Lung (tissue), 11 donors: ENCODE measurements at regions not wholly inside any gene's neighbourhood (a gene's known extent, or its start where the extent isn't known, plus 50 kb on each side); places are given as distances from the start of the nearest gene placed in this dataset.

Experiments used
- ATAC-seq: fragments of 200-7000 bp; cut with Tn5 transposase; one replicate; pipeline ENCODE4 v1.9.1; 2020; ENCODE audit warnings: moderate number of reproducible peaks; ENCODE audit not compliant: insufficient read depth, low FRiP score
- DNase-seq, 3 donors: peaks; one replicate each; pipeline ENCODE4 v3.0.0-alpha.2; 2013 to 2017
- H3K27ac ChIP-seq, 2 donors: one replicate each; pipeline ENCODE4 v1.5.1; 2013; ENCODE audit warnings: mild to moderate bottlenecking in 2 of 2, moderate library complexity in 2 of 2, control low read depth in 1 of 2, inconsistent platforms in 1 of 2, low read depth in 1 of 2, low read length in 1 of 2
- H3K27me3 ChIP-seq, 3 donors: one replicate each; pipeline ENCODE4 v1.5.1; 2013; ENCODE audit warnings: low read length in 2 of 3; ENCODE audit not compliant: control insufficient read depth in 3 of 3, insufficient read depth in 3 of 3
- H3K36me3 ChIP-seq, 4 donors: one replicate each; pipeline ENCODE4 v1.5.1; 2013; ENCODE audit warnings: low read length in 4 of 4, mild to moderate bottlenecking in 1 of 4, moderate library complexity in 1 of 4; ENCODE audit not compliant: control insufficient read depth in 4 of 4, insufficient read depth in 4 of 4
- H3K4me1 ChIP-seq, 5 donors: one replicate each; pipeline ENCODE4 v1.5.1; 2013; ENCODE audit warnings: low read length in 5 of 5, mild to moderate bottlenecking in 2 of 5, moderate library complexity in 1 of 5; ENCODE audit not compliant: control insufficient read depth in 5 of 5, insufficient read depth in 5 of 5
- H3K4me3 ChIP-seq: one replicate; pipeline ENCODE4 v1.5.1; 2013; ENCODE audit warnings: mild to moderate bottlenecking, control low read depth, moderate library complexity
- H3K9ac ChIP-seq, 2 donors: one replicate each; pipeline ENCODE4 v1.5.1; 2013; ENCODE audit warnings: low read length in 2 of 2, control low read depth in 1 of 2; ENCODE audit not compliant: insufficient read depth in 1 of 2
- H3K9me3 ChIP-seq, 4 donors: one replicate each; pipeline ENCODE4 v1.5.1; 2013; ENCODE audit warnings: low read length in 3 of 4, mild to moderate bottlenecking in 1 of 4, moderate library complexity in 1 of 4; ENCODE audit not compliant: control insufficient read depth in 4 of 4, insufficient read depth in 3 of 4
- WGBS, 2 donors: extraction: QIAGEN DNeasy Blood & Tissue Kit; methylation state at CpG; one replicate each; pipeline ENCODE4 v1.1.7; 2013; 5-methylcytosine and 5-hydroxymethylcytosine counted together
- TF ChIP-seq, protein P1 (sequence below): IDR thresholded peaks from 2 replicates; pipeline ENCODE4 v1.5.1; 2012; ENCODE audit warnings: mild to moderate bottlenecking; ENCODE audit errors: control extremely low read depth, extremely low read depth
- donor health status: control.
- donor health status: control.
- donor health status: Bipolar disorder and iron deficiency.
- donor health status: healthy.
- donor health status: DM: yes; HTN: yes; CAD: no.

DNA sequence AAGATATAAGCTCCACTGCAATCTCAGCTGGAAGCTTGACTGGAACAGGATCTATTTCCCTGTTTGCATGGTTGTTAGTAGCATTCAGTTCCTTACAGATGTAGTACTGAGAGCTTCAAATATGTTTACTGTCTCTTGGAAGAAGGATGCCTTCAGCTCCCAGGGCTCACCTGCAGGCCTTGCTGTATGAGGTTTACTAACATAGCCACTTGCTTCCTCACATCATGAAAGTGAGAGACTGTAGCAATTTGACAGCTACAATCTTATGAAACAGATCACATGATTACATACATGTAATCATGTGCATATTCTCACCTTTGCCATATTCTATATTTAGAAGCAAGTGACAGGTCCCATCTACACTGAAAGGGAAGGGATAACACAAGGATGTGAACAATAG, 458.1 kb upstream of the PCDH20 start:
- Histone ChIP-seq H3K4me3 (no peak overlapping the region), H3K27ac (no peak overlapping the region), H3K4me1 (no peaks in the 10 kb centered on the region), H3K27me3 (no peaks in the 10 kb centered on the region), H3K9me3 (peaks cover 0 to 10% (median 3%) of the 10 kb centered on the region in 4 donors), H3K36me3 (no peaks in the 10 kb centered on the region), H3K9ac (no peak overlapping the region)
- no peak for ATAC-seq
- TF ChIP-seq, protein P1, sequence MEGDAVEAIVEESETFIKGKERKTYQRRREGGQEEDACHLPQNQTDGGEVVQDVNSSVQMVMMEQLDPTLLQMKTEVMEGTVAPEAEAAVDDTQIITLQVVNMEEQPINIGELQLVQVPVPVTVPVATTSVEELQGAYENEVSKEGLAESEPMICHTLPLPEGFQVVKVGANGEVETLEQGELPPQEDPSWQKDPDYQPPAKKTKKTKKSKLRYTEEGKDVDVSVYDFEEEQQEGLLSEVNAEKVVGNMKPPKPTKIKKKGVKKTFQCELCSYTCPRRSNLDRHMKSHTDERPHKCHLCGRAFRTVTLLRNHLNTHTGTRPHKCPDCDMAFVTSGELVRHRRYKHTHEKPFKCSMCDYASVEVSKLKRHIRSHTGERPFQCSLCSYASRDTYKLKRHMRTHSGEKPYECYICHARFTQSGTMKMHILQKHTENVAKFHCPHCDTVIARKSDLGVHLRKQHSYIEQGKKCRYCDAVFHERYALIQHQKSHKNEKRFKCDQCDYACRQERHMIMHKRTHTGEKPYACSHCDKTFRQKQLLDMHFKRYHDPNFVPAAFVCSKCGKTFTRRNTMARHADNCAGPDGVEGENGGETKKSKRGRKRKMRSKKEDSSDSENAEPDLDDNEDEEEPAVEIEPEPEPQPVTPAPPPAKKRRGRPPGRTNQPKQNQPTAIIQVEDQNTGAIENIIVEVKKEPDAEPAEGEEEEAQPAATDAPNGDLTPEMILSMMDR: no peak
- no peak for DNase-seq

DNA sequence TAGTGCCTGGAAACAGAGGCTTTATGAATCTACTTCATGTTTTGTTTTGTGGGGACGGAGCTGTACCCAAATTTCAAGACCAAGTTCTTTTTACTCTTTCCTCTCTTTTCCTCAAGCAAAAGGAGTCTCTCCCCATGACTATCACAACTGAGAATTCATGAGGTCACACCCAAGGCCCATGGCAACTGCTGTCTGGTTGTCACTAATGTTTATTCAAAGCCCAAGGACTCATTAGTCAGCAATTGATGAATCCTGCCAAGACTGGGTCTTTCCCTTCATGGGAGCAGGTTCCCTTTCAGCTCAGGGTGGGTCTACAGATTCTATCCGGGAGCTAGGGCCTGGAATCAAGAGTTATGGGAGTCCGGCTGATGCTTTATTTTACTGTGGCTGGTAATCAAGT, 441.5 kb upstream of the PCDH20 start:
- no peaks in the 10 kb centered on the region for H3K4me1 ChIP-seq
- no peaks in the 10 kb centered on the region for H3K9me3 ChIP-seq
- 58 to 65% methylated on average over 3 of the region's 3 CpGs for WGBS, 2 donors
- no peak overlapping the region for H3K4me3 ChIP-seq
- no peaks in the 10 kb centered on the region for H3K27me3 ChIP-seq
- H3K27ac ChIP-seq: no peak overlapping the region
- DNase-seq (no peak), ATAC-seq (no peak)
- H3K9ac ChIP-seq: no peak overlapping the region
- TF ChIP-seq, protein P1: no peak
- H3K36me3 ChIP-seq: no peaks in the 10 kb centered on the region

DNA sequence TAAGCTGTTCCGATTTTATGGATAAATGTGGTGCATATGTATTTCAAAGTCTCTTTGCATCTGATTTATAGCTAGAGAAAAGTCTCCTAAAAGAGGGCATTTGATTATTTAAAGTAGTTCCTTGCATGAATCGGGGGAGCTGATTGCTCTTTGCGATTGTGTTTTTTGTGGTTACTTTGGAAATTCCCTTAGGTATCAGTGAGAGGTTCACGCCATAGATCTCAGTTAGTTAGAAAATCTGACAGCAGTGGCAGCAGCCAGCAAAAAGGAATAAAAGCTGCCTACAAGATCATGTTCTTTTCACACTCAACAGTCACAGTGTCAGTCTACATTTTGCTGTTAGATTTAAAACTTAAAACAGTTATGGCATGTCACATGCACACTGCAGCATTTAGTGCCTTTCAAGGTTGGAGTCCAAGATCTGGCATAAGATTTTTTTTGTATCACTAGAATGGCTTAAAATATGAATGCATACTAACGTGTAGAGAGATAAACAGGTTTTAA, 436.5 kb upstream of the PCDH20 start:
- no peak overlapping the region for H3K4me3 ChIP-seq
- TF ChIP-seq, protein P1: no peak
- no peaks in the 10 kb centered on the region for H3K4me1 ChIP-seq
- ATAC-seq: no peak
- H3K36me3 ChIP-seq: no peaks in the 10 kb centered on the region
- H3K9me3 ChIP-seq: no peaks in the 10 kb centered on the region
- H3K27ac ChIP-seq: no peak overlapping the region
- H3K27me3 ChIP-seq: no peaks in the 10 kb centered on the region
- no peak for DNase-seq
- WGBS, 2 donors: 81 to 83% methylated on average over 5 of the region's 5 CpGs
- no peak overlapping the region for H3K9ac ChIP-seq

DNA sequence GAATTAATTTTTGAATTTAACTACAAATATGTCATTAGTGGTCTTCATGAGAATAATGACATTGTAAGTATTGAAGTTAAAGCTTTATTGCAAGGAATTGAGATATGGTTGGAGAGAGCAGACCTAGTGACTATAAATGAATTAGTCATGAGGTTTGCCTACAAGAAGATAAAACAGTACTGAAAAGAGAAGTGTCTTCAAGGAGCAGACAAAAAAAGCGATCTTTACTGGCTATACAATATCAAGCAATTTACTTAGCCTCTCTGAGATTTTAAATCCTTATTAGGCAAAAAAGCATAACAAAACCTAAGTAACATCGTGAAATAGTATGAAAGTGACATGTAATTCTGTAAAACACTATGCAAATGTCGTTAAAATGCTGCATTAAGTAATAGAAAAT, 435.1 kb upstream of the PCDH20 start:
- Histone ChIP-seq H3K4me1 (no peaks in the 10 kb centered on the region), H3K27ac (no peak overlapping the region), H3K9ac (no peak overlapping the region), H3K4me3 (no peak overlapping the region), H3K36me3 (no peaks in the 10 kb centered on the region), H3K27me3 (no peaks in the 10 kb centered on the region), H3K9me3 (no peaks in the 10 kb centered on the region)
- WGBS, 2 donors: 79 to 85% methylated on average over 3 of the region's 3 CpGs
- ATAC-seq (no peak), DNase-seq (no peak)
- TF ChIP-seq, protein P1: no peak
